IPS DF 4.7 (cell line): ENCODE measurements at regions not wholly inside any gene's neighbourhood (a gene's known extent, or its start where the extent isn't known, plus 50 kb on each side); places are given as distances from the start of the nearest gene placed in this dataset.
"Not testable (repeated sequence)": the region's sequence is repeated elsewhere in the genome, so short reads cannot be mapped to it uniquely, and the experiment has no call there.

Experiments
- DNase-seq: peaks from one replicate; pipeline ENCODE4 v3.0.0-alpha.2; 2013; ENCODE audit warnings: low spot score; ENCODE audit errors: extremely low read depth

DNA sequence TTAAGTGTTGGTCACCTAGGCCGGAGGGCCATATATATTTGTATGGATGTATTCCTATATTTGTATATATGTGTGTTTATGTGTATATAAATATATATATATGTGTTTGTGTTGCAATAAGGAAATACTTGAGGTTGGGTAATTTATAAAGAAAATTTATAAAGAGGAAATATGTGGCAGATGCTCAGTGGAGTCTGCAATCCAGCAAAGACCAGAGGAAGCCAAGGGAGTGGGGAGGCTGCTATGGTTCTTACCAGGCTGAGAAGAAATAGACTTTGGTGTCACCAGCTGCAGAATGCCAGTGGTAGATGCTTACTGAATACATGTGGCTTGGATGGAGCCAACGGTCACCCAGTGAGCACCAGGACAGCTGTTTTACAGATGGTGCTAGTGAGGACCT, 97.4 kb upstream of the ELOVL5 start:
- no peak for DNase-seq

DNA sequence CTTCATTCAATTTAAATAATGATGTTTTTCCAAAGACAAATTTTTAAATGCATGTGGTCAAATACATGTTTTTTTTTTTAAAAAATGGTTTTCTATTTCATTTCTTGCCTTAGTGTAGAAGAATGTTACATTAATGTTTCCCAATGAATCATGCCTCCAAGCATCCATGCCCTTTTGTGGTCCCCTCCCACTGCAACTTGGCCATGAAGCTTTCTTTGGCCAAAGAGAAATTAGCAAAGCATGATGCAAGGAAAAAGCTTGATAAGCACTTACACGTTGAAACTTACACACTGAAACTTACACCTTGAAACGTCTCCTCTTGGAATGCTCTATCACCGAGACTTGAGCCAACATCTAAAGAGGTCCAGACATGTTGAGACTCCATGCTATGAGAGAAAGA, 93.0 kb upstream of the ELOVL5 start:
- DNase-seq, result no peak

GRCh38 chr6:53441035-53441493, 92.3 kb upstream of the ELOVL5 start:
- no peak for DNase-seq

- no peak for DNase-seq
Measured at GRCh38 chr6:53440336-53440945, 91.7 kb upstream of the ELOVL5 start.

- DNase-seq, result no peak
Measured at GRCh38 chr6:53439556-53439955, 90.8 kb upstream of the ELOVL5 start.

- DNase-seq, result peak; percentile 16
Measured at GRCh38 chr6:53437557-53438202, 88.9 kb upstream of the ELOVL5 start.

- no peak for DNase-seq
Measured at GRCh38 chr6:53436526-53437303, 88.0 kb upstream of the ELOVL5 start.

DNA sequence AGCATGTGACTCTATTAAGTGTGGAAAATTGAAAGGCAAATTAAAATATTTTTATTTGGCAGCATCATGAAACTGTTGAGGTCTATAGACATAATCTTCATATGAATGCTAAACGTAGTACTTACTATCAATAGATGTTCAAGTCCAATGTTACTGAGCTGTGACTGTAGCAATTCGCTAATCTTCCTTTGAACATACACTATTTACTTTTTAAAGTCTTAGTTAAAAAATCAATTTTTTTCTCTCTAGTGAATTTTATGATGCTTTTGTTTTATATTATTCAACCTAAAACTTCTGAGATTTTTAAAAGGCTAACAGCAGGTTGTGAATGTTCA, 85.2 kb upstream of the ELOVL5 start:
- DNase-seq, result no peak

GRCh38 chr6:53433261-53433950, 84.7 kb upstream of the ELOVL5 start:
- no peak for DNase-seq

GRCh38 chr6:53432318-53433161, 83.8 kb upstream of the ELOVL5 start:
- DNase-seq, result no peak

- no peak for DNase-seq
Measured at GRCh38 chr6:53431704-53432103, 83.0 kb upstream of the ELOVL5 start.

GRCh38 chr6:53429401-53429800, 80.7 kb upstream of the ELOVL5 start:
- DNase-seq, result no peak

DNA sequence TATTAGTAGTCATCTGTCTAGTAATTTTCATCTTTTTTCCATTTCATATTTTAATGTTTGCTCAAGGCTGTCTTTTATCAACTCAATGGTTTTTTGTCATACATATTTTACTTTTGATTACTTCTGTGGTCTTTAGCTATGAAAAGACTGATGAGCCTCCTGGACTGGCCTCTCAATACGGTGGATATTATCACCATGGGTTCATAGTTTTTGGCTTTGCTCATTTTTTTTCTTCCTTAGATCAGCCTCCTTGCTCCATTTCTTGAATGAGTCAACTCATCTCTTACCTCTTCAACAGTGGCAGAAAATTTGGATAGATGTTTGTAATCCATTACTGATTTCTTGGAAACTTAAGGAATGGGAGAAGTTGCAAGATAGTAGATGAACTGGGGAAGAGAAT, 80.1 kb upstream of the ELOVL5 start:
- no peak for DNase-seq

DNA sequence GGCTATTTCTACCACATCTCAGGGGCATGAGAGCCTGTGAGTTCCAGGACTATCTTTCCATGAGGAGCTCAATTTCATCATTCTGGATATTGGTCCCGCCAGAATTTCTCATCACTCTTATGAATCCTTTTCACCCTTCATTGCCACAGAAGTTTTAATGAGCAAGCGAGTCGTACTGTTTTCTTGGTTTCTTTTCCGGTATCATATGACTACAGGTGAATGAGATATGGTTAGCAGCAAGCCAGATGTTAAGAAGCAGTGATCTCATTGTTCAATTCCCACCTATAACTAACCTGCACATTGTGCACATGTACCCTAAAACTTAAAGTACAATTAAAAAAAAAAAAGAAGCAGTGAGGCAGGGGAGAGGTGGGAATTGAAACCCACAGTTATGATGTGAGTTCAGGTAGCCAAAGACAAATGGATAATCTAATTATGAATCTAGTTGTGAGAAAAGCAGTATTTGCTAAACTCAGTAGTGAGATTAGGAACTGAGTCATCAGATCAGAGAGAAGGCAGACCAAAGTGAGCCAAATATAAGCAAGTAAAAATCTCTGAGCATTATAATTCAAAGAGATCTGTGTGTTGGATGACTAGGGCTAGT, 78.0 kb upstream of the ELOVL5 start:
- DNase-seq, result no peak

DNA sequence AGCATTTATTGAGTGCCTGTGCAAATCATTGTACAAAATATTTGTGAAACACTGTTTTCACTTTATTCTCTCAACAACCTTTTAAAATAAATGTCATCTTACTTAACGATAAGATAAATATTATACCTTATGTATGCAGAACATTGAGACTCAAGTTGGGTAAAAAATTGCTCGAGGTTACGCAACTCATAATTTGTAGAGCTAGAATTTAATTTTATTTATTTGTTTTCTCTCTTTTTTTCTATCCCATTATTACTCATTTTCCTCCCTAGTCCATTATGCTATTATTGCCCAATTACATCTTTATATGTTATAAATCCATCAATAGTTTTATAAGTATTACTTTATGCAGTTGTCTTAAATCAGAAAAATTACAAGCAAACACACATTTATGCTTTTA, 77.4 kb upstream of the ELOVL5 start:
- no peak for DNase-seq

- no peak for DNase-seq
Measured at GRCh38 chr6:53424976-53425718, 76.4 kb upstream of the ELOVL5 start.

- no peak for DNase-seq
Measured at GRCh38 chr6:53424300-53424699, 75.5 kb upstream of the ELOVL5 start.

DNA sequence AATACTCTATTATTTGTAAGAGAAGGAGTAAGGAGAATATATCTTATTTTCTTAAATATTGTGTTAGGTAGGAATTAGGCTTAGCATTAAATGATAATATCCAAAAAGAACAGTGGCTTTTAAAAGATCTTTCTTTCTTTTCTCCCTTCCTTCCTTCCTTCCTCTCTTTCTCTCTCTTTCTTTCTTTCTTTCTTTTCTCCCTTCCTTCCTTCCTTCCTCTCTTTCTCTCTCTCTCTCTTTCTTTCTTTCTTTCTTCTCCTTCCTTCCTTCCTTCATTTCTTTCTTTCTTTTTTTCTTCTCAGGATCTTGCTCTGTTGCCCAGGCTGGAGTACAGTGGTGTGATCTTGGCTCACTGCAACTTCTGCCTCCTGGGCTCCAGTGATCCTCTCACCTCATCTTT, 74.8 kb upstream of the ELOVL5 start:
- DNase-seq, result not testable (repeated sequence)

DNA sequence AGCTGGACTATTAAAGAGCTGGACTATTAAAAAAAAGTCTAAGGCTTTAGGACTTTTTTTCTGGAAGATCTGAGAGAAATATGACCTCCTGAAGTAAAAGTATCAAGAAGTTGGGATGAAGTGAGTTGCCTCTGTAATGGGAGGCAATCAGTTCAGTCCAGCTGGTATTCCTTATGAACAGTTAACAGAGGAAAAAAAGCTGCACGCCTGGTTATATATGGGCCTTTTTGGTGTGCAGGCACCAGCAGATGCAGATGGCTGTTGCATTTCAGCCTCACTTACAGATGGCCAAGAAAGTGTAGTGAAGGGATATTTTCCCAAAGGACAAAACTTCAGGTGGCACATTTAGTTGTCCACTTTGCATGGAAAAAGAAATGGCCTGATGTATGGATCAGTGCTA, 70.3 kb upstream of the ELOVL5 start:
- no peak for DNase-seq

DNA sequence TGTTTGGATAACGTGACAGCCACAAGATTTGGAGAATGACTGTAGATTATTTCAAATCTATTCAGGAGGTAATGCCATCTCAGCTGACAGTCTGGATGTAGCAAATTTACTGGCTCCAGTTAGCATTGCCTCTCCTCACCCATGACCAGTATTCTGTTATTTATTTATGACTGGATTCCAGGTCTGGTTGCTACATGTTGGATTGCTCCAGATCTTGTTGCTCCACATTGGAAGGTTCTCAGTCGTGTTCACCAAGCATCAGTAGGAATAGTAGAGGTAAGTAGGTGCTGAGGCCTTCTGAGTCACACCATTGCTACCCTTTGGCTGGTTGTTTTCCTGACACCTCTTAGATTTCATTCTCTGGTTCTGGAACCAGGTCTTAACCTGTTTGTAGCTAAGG, 69.5 kb upstream of the ELOVL5 start:
- no peak for DNase-seq
